MCF 10A (cell line): ENCODE measurements at regions not wholly inside any gene's neighbourhood (a gene's known extent, or its start where the extent isn't known, plus 50 kb on each side); places are given as distances from the start of the nearest gene placed in this dataset.
"Not testable (repeated sequence)": the region's sequence is repeated elsewhere in the genome, so short reads cannot be mapped to it uniquely, and the experiment has no call there.

Experiments used
- BruUV-seq: library from RNA; stranded (reverse); fragments of 400-500 nt; replicated peaks from 2 replicates; lab custom pipeline; 2021; lab: Mats Ljungman, UMichigan
- CTCF ChIA-PET: fragments of 300-600 bp; sonication (Branson Sonifier 250); formaldehyde crosslinking; extraction: SDS; loops from one replicate; lab custom pipeline; 2021; ENCODE audit warnings: antibody characterized with exemption, inconsistent platforms; lab: Yijun Ruan, JAX
- POLR2A ChIA-PET: fragments of 300-600, 350-650 bp; sonication (Branson Sonifier 250); formaldehyde crosslinking; extraction: SDS; loops from one replicate; lab custom pipeline; 2020; ENCODE audit warnings: antibody characterized with exemption, inconsistent platforms; lab: Yijun Ruan, JAX
- DNase-seq: peaks from one replicate; pipeline ENCODE4 v3.0.0-alpha.2; 2018; ENCODE audit not compliant: unreplicated experiment
- H3K27ac Mint-ChIP-seq: one replicate; pipeline ENCODE4 v1.8.0; 2022; ENCODE audit warnings: mild to moderate bottlenecking, low read depth, mixed read lengths; ENCODE audit not compliant: unreplicated experiment
- H3K27me3 Mint-ChIP-seq: one replicate; pipeline ENCODE4 v1.8.0; 2022; ENCODE audit warnings: mixed read lengths; ENCODE audit not compliant: insufficient read depth, unreplicated experiment
- H3K36me3 Mint-ChIP-seq: one replicate; pipeline ENCODE4 v1.8.0; 2022; ENCODE audit warnings: mild to moderate bottlenecking, moderate library complexity, mixed read lengths; ENCODE audit not compliant: insufficient read depth, unreplicated experiment
- H3K4me1 Mint-ChIP-seq: one replicate; pipeline ENCODE4 v1.8.0; 2022; ENCODE audit warnings: mixed read lengths; ENCODE audit not compliant: insufficient read depth, unreplicated experiment
- H3K4me3 Mint-ChIP-seq: one replicate; pipeline ENCODE4 v1.8.0; 2022; ENCODE audit warnings: mild to moderate bottlenecking, moderate library complexity, mixed read lengths; ENCODE audit not compliant: unreplicated experiment
- H3K9me3 Mint-ChIP-seq: one replicate; pipeline ENCODE4 v1.8.0; 2022; ENCODE audit warnings: mixed read lengths; ENCODE audit not compliant: unreplicated experiment
- intact Hi-C: fragments of 100-400 bp; cut with micrococcal nuclease; formaldehyde crosslinking; loops from 2 replicates; pipeline ENCODE4 v1.14.1; 2022
- TF ChIP-seq, protein P1 (sequence below): fragments of 200-600 bp; IDR thresholded peaks from one replicate; pipeline ENCODE4 v1.8.0; 2022; ENCODE audit warnings: antibody characterized with exemption, mild to moderate bottlenecking; ENCODE audit not compliant: unreplicated experiment

DNA sequence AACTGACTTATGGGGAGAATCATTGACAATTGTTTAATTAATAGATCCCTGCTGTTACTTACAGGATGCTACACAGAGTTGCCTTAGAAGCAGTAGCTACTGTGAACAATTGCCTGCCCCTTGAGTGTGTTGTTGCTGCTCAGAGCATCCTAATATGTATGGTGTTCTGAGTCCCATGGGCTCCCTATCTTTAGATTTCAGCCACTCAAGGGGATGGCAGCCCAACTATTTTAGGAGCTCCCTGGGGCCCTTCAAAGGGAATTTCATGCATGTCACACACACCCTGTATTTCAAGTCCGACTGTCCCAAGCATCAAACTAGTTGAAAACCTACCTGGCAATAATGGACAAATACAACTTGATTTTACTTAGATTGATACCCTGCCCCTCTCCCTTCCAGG lies 111.2 kb downstream of the NOC3L start:
- TF ChIP-seq, protein P1, sequence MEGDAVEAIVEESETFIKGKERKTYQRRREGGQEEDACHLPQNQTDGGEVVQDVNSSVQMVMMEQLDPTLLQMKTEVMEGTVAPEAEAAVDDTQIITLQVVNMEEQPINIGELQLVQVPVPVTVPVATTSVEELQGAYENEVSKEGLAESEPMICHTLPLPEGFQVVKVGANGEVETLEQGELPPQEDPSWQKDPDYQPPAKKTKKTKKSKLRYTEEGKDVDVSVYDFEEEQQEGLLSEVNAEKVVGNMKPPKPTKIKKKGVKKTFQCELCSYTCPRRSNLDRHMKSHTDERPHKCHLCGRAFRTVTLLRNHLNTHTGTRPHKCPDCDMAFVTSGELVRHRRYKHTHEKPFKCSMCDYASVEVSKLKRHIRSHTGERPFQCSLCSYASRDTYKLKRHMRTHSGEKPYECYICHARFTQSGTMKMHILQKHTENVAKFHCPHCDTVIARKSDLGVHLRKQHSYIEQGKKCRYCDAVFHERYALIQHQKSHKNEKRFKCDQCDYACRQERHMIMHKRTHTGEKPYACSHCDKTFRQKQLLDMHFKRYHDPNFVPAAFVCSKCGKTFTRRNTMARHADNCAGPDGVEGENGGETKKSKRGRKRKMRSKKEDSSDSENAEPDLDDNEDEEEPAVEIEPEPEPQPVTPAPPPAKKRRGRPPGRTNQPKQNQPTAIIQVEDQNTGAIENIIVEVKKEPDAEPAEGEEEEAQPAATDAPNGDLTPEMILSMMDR = no peak
- Mint-ChIP-seq H3K36me3 (no peaks in the 10 kb centered on the region), H3K27me3 (no peaks in the 10 kb centered on the region), H3K9me3 (no peaks in the 10 kb centered on the region), H3K4me1 (no peaks in the 10 kb centered on the region), H3K4me3 (no peak overlapping the region), H3K27ac (no peak overlapping the region)
- ChIA-PET CTCF (no interaction called here), POLR2A (no interaction called here)
- no TSS peak for BruUV-seq
- DNase-seq = no peak
- intact Hi-C loops = no loop called here

DNA sequence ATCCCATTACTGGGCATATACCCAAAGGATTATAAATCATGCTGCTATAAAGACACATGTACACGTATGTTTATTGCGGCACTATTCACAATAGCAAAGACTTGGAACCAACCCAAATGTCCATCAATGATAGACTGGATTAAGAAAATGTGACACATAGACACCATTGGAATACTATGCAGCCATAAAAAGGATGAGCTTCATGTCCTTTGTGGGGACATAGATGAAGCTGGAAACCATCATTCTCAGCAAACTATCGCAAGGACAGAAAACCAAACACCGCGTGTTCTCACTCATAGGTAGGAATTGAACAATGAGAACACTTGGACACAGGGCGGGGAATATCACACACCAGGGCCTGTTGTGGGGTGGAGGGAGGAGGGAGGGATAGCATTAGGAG lies 105.3 kb downstream of the NOC3L start:
- H3K4me3 Mint-ChIP-seq, POLR2A ChIA-PET: not testable (repeated sequence)

DNA sequence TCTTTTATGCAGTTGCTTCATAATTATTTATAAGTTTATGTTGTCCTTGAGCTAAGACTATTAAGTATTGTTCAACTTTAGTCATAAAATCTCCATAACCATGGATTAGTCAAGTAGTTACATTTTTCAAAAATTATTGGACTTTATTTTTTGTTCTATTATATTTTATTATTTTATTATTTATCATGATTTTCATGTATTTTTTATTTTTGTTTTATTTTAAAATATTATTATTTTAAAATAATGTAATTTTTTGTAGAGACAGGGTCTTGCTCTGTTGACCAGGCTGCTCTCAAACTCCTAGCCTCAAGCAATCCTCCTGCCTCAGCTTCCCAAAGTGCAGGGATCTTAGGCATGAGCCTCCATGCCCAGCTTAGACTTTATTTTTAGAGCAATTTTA lies 102.3 kb downstream of the NOC3L start:
- no peaks in the 10 kb centered on the region for H3K27me3 Mint-ChIP-seq
- TF ChIP-seq, protein P1 = no peak
- H3K9me3 Mint-ChIP-seq = no peaks in the 10 kb centered on the region
- POLR2A ChIA-PET = no interaction called here
- no peak overlapping the region for H3K27ac Mint-ChIP-seq
- H3K4me1 Mint-ChIP-seq = no peaks in the 10 kb centered on the region
- H3K36me3 Mint-ChIP-seq = no peaks in the 10 kb centered on the region
- no peak for DNase-seq
- no TSS peak for BruUV-seq
- intact Hi-C loops = no loop called here
- CTCF ChIA-PET = interaction anchor here (0.6 kb wide), 1 partner anchor 650 kb away, joined by 5 read pairs; no protein-coding TSS in a partner anchor
- H3K4me3 Mint-ChIP-seq = no peak overlapping the region

More for the DNA sequence above, 105.3 kb downstream of the NOC3L start:
- H3K9me3 Mint-ChIP-seq, BruUV-seq, H3K27me3 Mint-ChIP-seq, H3K27ac Mint-ChIP-seq, intact Hi-C loops, H3K4me1 Mint-ChIP-seq, DNase-seq, H3K36me3 Mint-ChIP-seq: not testable (repeated sequence)
- CTCF ChIA-PET = interaction anchor here (0.6 kb wide), 2 partner anchors 43 to 62 kb away, joined by 3 read pairs; no protein-coding TSS in a partner anchor

DNA sequence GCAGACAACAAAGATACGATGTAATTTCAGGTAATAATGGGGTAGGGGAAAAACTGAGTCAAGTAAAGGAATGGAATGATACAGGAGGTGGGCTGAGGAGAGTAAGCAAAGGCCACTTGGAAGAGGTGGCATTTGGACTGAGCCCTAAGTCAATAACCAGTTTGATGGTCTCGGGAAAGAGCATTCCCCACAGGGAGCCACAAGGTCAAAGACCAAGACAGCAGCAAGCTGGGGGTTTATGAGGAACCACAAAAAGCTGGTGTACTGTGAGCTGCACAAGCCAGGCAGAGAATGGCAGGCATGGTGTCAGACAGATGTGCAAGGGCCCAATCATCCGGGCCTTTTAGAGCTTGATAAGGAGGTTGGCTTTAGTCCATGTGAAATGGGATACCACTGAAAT lies 98.7 kb downstream of the NOC3L start:
- Mint-ChIP-seq H3K4me1 (no peaks in the 10 kb centered on the region), H3K4me3 (no peak overlapping the region), H3K27ac (no peak overlapping the region), H3K27me3 (no peaks in the 10 kb centered on the region), H3K9me3 (no peaks in the 10 kb centered on the region), H3K36me3 (no peaks in the 10 kb centered on the region)
- BruUV-seq = no TSS peak
- ChIA-PET POLR2A (no interaction called here), CTCF (interaction anchor here (0.6 to 0.9 kb wide), 2 partner anchors 9 to 10 kb away, joined by 3 read pairs; no protein-coding TSS in a partner anchor)
- no peak for DNase-seq
- intact Hi-C loops = no loop called here
- TF ChIP-seq, protein P1 = no peak
